DND-41 (cell line): ENCODE measurements at regions not wholly inside any gene's neighbourhood (a gene's known extent, or its start where the extent isn't known, plus 50 kb on each side); places are given as distances from the start of the nearest gene placed in this dataset.
"Not testable (repeated sequence)": the region's sequence is repeated elsewhere in the genome, so short reads cannot be mapped to it uniquely, and the experiment has no call there.

Experiments
- CTCF ChIP-seq: IDR thresholded peaks from 2 replicates; pipeline ENCODE4 v1.5.1; 2012; ENCODE audit warnings: borderline replicate concordance, low read length, moderate library complexity, mild to moderate bottlenecking; ENCODE audit not compliant: poor library complexity, severe bottlenecking; ENCODE audit errors: extremely low read depth
- EZH2 ChIP-seq: IDR thresholded peaks from 3 replicates; pipeline ENCODE4 v1.6.1; 2012; ENCODE audit warnings: borderline replicate concordance, low read depth, mild to moderate bottlenecking, moderate library complexity, low read length, inconsistent platforms; ENCODE audit not compliant: severe bottlenecking

- not testable (repeated sequence) for TF ChIP-seq CTCF, EZH2
Measured at GRCh38 chr6:84879385-84879784, 115.0 kb upstream of the TBX18 start.
